Activated T-helper 1 cell treated with anti-CD3 and anti-CD28 coated beads, Interleukin-12 subunit alpha, Interleukin-12 subunit beta, Interleukin-2, Interleukin-4 antibody, amounts not matched to agents 30 ng/mL and 10 ng/mL and 1 ng/mL, durations not matched to agents 14 hours and 24 hours and 36 hours (primary cell): ENCODE measurements at regions not wholly inside any gene's neighbourhood (a gene's known extent, or its start where the extent isn't known, plus 50 kb on each side); places are given as distances from the start of the nearest gene placed in this dataset.
"Not testable (repeated sequence)": the region's sequence is repeated elsewhere in the genome, so short reads cannot be mapped to it uniquely, and the experiment has no call there.

Experiments
- DNase-seq: peaks from one replicate; pipeline ENCODE4 v3.0.0; 2021; ENCODE audit warnings: low spot score
- H3K27ac Mint-ChIP-seq: one replicate; pipeline ENCODE4 v1.8.0; 2021; ENCODE audit warnings: mild to moderate bottlenecking, mixed read lengths
- H3K27me3 Mint-ChIP-seq: one replicate; pipeline ENCODE4 v1.8.0; 2022; ENCODE audit warnings: mild to moderate bottlenecking, moderate library complexity, mixed read lengths; ENCODE audit not compliant: insufficient read depth
- H3K36me3 Mint-ChIP-seq: one replicate; pipeline ENCODE4 v1.8.0; 2021; ENCODE audit warnings: low read depth, mixed read lengths
- H3K4me1 Mint-ChIP-seq: one replicate; pipeline ENCODE4 v1.8.0; 2021; ENCODE audit warnings: low read depth, mixed read lengths
- H3K4me3 Mint-ChIP-seq: one replicate; pipeline ENCODE4 v1.8.0; 2021; ENCODE audit warnings: mild to moderate bottlenecking, moderate library complexity, mixed read lengths
- H3K9me3 Mint-ChIP-seq: one replicate; pipeline ENCODE4 v1.8.0; 2021; ENCODE audit warnings: mixed read lengths
- intact Hi-C: fragments of 100-400 bp; cut with micrococcal nuclease; formaldehyde crosslinking; loops from one replicate; pipeline ENCODE4 v1.15.1; 2024

GRCh38 chr3:115204475-115204874 is 57.4 kb upstream of the ZBTB20 start:
- Mint-ChIP-seq H3K4me1 (no peaks in the 10 kb centered on the region), H3K36me3 (no peaks in the 10 kb centered on the region), H3K27ac (no peak overlapping the region), H3K27me3 (no peaks in the 10 kb centered on the region), H3K9me3 (no peaks in the 10 kb centered on the region), H3K4me3 (no peak overlapping the region)
- no peak for DNase-seq
- intact Hi-C loops = no loop called here

GRCh38 chr3:115208066-115208750 is 61.1 kb upstream of the ZBTB20 start:
- Mint-ChIP-seq H3K27ac (no peak overlapping the region), H3K4me1 (no peaks in the 10 kb centered on the region), H3K27me3 (no peaks in the 10 kb centered on the region), H3K9me3 (no peaks in the 10 kb centered on the region), H3K4me3 (no peak overlapping the region), H3K36me3 (no peaks in the 10 kb centered on the region)
- no peak for DNase-seq
- intact Hi-C loops = no loop called here

DNA sequence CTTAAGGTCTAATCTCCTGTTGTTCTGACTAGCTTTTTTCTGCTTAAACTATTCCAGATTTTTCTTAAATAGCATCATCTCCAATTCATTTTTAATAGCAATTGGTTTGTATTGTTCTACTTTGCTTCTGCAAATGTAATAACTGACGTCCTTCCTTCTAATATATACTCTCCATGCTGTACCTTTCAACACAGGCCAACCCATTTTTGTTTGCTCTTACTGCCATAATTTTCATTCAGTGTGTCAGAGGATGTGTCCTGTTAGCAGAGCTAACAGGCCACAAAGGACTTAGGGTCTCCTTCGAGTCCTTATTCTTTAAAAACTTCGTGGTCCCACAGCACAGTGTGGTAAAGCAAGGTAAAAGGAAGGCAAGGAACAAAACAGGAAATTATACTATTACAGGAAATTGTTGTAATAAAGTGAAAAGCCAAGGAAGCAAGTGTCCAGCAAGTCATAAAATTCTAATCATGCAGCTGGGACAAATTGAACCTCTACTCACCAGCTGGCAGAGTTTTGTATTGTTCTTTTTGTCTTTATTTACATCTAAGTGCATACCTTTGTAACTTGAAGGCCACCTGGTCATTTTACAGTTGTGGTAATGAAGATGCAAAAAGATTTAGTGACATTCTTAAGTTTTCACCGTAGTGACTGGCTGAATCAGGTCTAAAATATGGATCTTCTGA is 64.9 kb upstream of the ZBTB20 start:
- Mint-ChIP-seq H3K27ac (no peak overlapping the region), H3K36me3 (no peaks in the 10 kb centered on the region), H3K4me3 (no peak overlapping the region), H3K4me1 (no peaks in the 10 kb centered on the region), H3K9me3 (no peaks in the 10 kb centered on the region), H3K27me3 (no peaks in the 10 kb centered on the region)
- no peak for DNase-seq
- intact Hi-C loops = loop anchor here (5.0 kb wide), 1 partner anchor 605 kb away; no protein-coding TSS in a partner anchor

GRCh38 chr3:115212615-115213014 is 65.5 kb upstream of the ZBTB20 start:
- no peaks in the 10 kb centered on the region for H3K27me3 Mint-ChIP-seq
- H3K4me1 Mint-ChIP-seq = no peaks in the 10 kb centered on the region
- intact Hi-C loops = loop anchor here (5.0 kb wide), 1 partner anchor 605 kb away; no protein-coding TSS in a partner anchor
- H3K4me3 Mint-ChIP-seq = no peak overlapping the region
- no peaks in the 10 kb centered on the region for H3K36me3 Mint-ChIP-seq
- H3K27ac Mint-ChIP-seq = no peak overlapping the region
- DNase-seq = no peak
- no peaks in the 10 kb centered on the region for H3K9me3 Mint-ChIP-seq

DNA sequence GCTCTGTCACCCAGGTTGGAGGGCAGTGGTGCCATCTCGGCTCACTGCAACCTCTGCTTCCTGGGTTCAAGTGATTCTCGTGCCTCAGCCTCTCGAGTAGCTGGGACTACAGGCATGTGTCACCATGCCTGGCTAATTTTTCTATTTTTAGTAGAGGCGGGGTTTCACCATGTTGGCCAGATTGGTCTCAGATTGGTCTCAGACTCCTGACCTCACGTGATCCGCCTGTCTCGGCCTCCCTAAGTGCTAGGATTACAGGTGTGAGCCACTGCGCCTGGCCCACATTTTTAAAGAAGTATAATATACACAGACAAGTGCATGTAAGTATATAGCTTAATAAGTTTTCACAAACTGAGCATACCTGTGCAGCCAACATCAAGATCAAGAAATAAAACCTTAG is 66.0 kb upstream of the ZBTB20 start:
- not testable (repeated sequence) for H3K4me3 Mint-ChIP-seq, H3K36me3 Mint-ChIP-seq, DNase-seq, H3K4me1 Mint-ChIP-seq, H3K9me3 Mint-ChIP-seq, H3K27ac Mint-ChIP-seq, H3K27me3 Mint-ChIP-seq
- intact Hi-C loops = loop anchor here (5.0 kb wide), 1 partner anchor 604 kb away; no protein-coding TSS in a partner anchor

GRCh38 chr3:115217292-115217677 is 70.2 kb upstream of the ZBTB20 start:
- peaks cover 3% of the 10 kb centered on the region for H3K27me3 Mint-ChIP-seq
- no peak overlapping the region for H3K4me3 Mint-ChIP-seq
- DNase-seq = no peak
- H3K4me1 Mint-ChIP-seq = no peaks in the 10 kb centered on the region
- no peak overlapping the region for H3K27ac Mint-ChIP-seq
- intact Hi-C loops = loop anchor here (1.0 kb wide), 2 partner anchors 476 to 567 kb away; no protein-coding TSS in a partner anchor
- H3K9me3 Mint-ChIP-seq = no peaks in the 10 kb centered on the region
- no peaks in the 10 kb centered on the region for H3K36me3 Mint-ChIP-seq

DNA sequence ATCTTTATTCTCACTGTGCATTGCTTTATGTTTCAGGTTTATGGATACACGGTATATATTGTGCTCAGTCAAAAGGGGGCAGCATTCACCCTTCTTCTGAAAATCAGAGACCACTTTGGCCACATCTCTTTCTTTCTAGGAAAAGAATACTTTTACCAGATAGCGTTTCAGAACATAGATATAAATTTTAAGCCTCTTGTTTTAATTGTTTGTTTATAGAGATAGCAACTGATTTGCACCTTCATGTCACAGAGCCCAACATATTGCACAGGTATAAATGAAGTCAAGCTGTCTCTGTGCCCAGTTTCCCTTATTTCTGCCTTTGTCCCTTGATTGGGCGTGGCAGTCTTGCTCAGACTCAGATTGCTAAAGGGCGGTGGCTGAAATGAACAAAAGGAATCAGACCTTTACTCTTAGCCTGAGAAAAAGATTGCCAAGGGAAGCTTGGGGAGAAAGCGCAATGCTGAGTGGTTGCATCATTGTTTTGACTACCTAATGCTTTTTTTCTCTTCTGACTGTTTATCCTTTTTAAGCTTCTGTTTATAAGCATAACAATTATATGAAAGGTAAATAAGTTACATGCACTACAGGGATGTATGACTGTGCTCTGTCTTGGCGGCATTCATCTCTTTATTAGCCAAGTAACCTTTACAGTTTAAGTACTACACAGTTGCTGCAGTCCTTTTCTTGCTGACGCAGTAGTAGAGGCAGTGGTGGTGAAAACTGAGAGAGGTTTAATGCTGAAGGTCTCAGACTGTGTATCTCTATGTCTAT is 70.8 kb upstream of the ZBTB20 start:
- no peak for DNase-seq

DNA sequence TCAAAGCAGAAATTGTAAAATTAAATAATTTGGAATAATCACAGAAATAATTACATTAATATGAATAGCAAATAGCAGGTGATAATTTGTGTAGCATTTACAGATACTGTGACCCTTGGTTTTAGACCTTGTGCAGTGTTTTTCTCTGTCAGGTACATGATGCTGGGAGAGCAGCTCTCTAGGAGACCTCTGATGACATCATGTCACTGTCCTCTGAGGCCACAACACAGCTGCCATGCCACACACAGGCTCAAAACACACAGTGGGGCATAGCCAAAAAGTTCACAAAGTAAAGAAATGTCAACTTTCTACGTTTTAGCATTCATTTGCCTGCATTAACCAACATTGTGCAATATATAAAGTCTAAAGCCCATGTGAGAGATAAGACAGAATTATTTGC is 71.8 kb upstream of the ZBTB20 start:
- DNase-seq = no peak
- Mint-ChIP-seq H3K4me1 (no peaks in the 10 kb centered on the region), H3K36me3 (no peaks in the 10 kb centered on the region), H3K27me3 (peaks cover 3% of the 10 kb centered on the region), H3K4me3 (no peak overlapping the region), H3K27ac (no peak overlapping the region), H3K9me3 (no peaks in the 10 kb centered on the region)
- intact Hi-C loops = no loop called here

More for the DNA sequence above, 70.8 kb upstream of the ZBTB20 start:
- H3K27me3 Mint-ChIP-seq = peaks cover 3% of the 10 kb centered on the region
- H3K27ac Mint-ChIP-seq = no peak overlapping the region
- H3K4me1 Mint-ChIP-seq = no peaks in the 10 kb centered on the region
- H3K4me3 Mint-ChIP-seq = no peak overlapping the region
- no peaks in the 10 kb centered on the region for H3K36me3 Mint-ChIP-seq
- no peaks in the 10 kb centered on the region for H3K9me3 Mint-ChIP-seq
- intact Hi-C loops = loop anchor here (1.0 kb wide), 2 partner anchors 475 to 566 kb away; no protein-coding TSS in a partner anchor

DNA sequence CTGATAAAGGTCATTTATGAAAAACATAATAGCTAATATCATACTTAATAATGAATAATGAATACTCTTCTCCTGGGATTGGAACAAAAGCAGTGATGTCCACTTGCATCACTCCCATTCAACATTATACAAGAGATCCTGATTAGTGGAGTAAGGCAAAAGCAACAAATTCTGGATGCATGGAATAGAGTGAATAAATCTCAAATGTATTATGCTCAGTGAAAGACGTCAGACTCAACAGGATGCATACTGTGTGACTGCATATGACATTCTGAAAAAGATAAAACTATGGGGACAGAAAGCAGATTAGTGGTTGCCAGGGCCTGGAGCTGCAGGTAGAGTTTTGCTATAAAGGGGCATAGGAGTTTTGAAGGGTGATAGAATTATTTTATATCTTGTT is 77.6 kb upstream of the ZBTB20 start:
- no peak overlapping the region for H3K27ac Mint-ChIP-seq
- intact Hi-C loops = no loop called here
- no peak overlapping the region for H3K4me3 Mint-ChIP-seq
- H3K4me1 Mint-ChIP-seq = no peaks in the 10 kb centered on the region
- H3K9me3 Mint-ChIP-seq = no peaks in the 10 kb centered on the region
- H3K36me3 Mint-ChIP-seq = no peaks in the 10 kb centered on the region
- peaks cover 3% of the 10 kb centered on the region for H3K27me3 Mint-ChIP-seq
- no peak for DNase-seq

- no peaks in the 10 kb centered on the region for H3K4me1 Mint-ChIP-seq
- H3K9me3 Mint-ChIP-seq = no peaks in the 10 kb centered on the region
- no peaks in the 10 kb centered on the region for H3K36me3 Mint-ChIP-seq
- intact Hi-C loops = no loop called here
- no peak overlapping the region for H3K27ac Mint-ChIP-seq
- H3K4me3 Mint-ChIP-seq = no peak overlapping the region
- no peak for DNase-seq
- peaks cover 3% of the 10 kb centered on the region for H3K27me3 Mint-ChIP-seq
Observed at GRCh38 chr3:115226844-115227445, 79.9 kb upstream of the ZBTB20 start.

- Mint-ChIP-seq H3K27ac (no peak overlapping the region), H3K36me3 (no peaks in the 10 kb centered on the region), H3K4me1 (no peaks in the 10 kb centered on the region), H3K4me3 (no peak overlapping the region), H3K27me3 (peaks cover 3% of the 10 kb centered on the region), H3K9me3 (no peaks in the 10 kb centered on the region)
- intact Hi-C loops = no loop called here
- DNase-seq = no peak
Observed at GRCh38 chr3:115227461-115227860, 80.4 kb upstream of the ZBTB20 start.

- intact Hi-C loops = no loop called here
- Mint-ChIP-seq H3K4me3 (no peak overlapping the region), H3K27me3 (peaks cover 3% of the 10 kb centered on the region), H3K27ac (no peak overlapping the region), H3K4me1 (no peaks in the 10 kb centered on the region), H3K36me3 (no peaks in the 10 kb centered on the region), H3K9me3 (no peaks in the 10 kb centered on the region)
- no peak for DNase-seq
Observed at GRCh38 chr3:115228266-115228665, 81.2 kb upstream of the ZBTB20 start.

GRCh38 chr3:115232167-115232566 is 85.1 kb upstream of the ZBTB20 start:
- no peak for DNase-seq
- Mint-ChIP-seq H3K27ac (no peak overlapping the region), H3K4me3 (no peak overlapping the region)

More at GRCh38 chr3:115232167-115232566, 85.1 kb upstream of the ZBTB20 start:
- Mint-ChIP-seq H3K27me3 (peaks cover 3% of the 10 kb centered on the region), H3K4me1 (no peaks in the 10 kb centered on the region), H3K36me3 (no peaks in the 10 kb centered on the region), H3K9me3 (no peaks in the 10 kb centered on the region)
- intact Hi-C loops = no loop called here
